HG03442 (cell line): ENCODE measurements at regions not wholly inside any gene's neighbourhood (a gene's known extent, or its start where the extent isn't known, plus 50 kb on each side); places are given as distances from the start of the nearest gene placed in this dataset.

ENCODE experiments used
- ATAC-seq: cut with Tn5 transposase; IDR thresholded peaks from one replicate; pipeline ENCODE4 v1.9.1; 2021; ENCODE audit warnings: mild to moderate bottlenecking, moderate library complexity; ENCODE audit not compliant: unreplicated experiment

DNA sequence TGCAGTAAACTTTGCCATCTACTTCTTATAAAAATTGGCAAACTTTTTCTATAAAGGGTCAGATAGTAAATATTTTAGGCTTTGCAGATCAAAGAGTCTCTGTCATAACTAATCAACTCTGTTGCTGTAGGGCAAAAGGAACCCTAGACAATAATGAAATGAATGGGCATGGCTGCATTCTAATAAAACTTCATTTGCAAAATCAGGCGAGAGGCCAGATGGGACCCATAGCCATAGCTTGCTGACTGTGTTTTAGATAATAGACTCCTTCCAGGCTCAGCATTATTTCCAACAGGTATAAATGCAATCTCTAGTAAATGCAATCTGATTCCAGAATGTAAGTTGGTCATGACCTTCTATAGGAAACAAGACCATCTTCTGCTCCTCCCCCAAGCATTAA, 490.7 kb downstream of the TOX3 start:
- no peak for ATAC-seq

DNA sequence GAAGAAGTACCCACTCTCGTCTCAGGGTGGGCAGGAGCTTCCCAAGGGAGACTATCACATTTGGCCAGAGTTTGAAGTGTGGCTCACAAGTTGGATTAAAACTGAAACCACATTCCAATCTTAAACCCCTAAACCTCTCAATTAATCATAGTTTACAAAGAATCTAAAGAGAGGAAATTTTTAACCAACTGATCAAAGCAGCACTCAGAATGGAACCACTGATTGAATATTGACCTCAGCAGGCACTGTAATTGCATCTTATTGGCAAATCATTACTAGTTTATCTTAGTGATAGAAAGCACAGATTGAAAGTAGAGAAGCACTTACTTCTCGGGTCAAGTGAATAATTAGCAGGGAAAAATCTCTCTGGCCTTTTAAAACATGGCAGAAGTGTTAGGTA, 491.6 kb downstream of the TOX3 start:
- ATAC-seq, result no peak

DNA sequence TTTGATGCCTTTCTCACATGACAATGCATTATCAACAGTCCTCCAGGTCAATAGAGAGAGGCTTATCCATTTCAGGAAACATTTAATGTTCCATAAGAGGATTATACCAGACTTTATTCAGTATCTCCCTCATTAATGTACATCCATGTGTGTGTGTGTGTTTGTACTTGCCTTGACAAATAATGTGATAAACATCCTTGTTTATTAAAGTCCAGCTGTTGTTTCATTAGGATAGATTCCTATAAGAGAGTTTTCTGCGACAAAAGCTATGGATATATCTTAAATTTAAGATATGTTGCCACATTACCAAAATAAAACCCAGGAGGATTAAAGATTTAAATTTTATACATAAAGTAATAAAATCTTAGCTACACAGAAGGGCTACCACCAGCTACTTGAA, 492.6 kb downstream of the TOX3 start:
- no peak for ATAC-seq

DNA sequence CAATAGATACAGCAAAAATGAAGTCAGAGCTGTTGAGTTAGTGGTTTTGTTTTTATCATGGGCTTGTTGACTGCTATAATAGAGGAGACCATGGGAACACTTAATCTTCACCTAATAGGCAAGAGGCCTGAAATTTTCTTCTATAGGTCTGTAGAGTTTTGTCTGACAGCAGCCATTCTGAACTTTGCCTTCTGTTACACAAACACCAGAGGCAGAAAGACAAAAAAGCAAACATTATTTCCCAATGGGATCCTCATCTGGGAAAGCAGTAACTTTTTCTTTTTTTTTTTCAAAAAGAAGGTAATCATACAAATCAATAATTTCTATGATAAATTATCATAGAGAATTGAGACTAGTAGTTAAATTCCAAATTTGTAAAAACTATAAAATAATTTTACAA, 494.1 kb downstream of the TOX3 start:
- no peak for ATAC-seq

DNA sequence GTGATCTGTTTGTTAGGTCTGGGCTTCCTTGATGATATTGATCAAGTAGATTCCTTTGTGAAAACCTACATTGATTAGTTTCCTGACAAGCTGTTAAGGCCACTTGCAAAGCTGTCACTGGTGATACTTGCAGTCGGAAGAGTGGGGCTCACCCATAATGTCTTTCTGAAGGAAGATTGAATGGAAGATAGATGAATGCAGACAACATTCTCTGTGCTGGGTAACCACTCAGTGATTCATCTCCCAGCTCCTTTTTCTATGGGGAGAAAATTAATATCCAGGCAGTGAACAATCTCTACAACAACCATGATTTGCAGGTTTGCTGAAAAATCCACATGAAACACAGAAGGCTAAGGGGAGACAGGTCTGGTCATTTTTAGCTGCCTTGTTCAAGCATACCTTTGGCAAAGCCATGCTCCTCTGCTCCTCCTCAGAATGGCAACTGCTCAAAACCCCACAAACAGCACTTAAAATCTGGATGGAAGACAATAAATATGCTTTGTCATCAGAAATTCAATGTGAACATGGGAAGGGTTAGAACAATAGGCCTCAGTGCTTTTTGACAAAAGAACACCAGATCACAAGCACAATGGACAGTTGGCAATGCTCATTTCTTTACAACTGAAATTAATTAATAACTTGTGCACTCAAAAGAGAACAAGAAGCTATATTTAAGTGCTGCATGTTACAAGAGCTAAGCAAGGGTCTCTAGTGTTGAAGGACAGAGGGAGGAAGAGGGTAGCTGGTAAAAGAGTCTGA, 495.4 kb downstream of the TOX3 start:
- no peak for ATAC-seq

DNA sequence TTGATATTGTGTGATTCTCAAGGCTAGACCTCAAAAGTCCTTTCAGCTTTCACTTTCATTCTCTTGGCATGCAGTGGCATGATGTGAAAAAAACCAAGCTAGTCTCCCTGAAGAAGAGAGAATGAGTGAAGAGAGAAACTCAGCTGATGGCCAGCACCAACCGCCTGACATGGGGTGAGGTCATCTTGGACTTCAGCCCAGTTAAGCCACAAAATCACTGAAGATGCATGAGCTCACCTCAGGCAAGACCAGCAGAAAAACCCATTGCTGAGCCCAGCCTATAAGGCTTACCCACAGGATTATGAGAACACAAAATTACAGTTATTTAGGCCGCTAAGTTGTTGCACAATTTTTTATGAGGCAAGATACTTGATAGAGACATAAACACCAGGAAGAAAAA, 496.5 kb downstream of the TOX3 start:
- no peak for ATAC-seq

DNA sequence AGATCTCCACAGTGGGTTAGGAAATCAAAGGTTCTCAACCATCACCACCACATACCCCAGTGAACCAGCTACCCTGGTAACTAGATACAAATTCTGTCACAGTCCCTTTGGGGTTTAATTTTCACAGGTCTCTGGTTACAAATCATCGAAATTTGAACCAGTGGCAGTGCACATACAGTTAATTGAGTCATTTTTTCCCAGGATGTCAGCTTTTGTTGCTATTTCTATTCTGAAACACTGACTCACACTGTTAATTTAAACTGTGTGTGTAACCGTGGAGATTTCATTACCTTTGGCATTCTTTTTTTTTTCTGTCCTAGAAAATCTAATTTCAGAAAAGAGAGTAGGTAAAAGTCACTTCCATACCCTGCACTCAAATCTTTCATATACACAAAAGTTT, 511.5 kb downstream of the TOX3 start:
- no peak for ATAC-seq

DNA sequence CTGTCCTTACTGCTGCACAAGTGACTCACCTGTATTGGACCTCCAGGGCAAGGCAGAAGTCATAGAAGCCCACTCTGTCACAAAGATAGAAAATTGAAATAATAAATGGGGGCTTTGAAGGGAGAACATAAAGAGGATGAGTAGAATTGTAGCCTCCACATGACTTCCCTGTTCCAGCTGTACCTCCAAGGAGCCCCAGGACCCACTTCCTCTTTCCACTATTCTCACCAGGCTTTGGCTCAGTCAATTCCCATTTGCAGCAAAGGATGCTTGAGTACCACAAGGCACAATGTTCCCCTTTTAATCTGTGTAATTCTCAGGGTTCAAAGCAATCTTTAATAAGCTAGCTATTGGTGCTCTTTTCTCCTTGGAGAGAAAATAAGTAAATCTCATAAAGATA, 512.1 kb downstream of the TOX3 start:
- ATAC-seq, result no peak

DNA sequence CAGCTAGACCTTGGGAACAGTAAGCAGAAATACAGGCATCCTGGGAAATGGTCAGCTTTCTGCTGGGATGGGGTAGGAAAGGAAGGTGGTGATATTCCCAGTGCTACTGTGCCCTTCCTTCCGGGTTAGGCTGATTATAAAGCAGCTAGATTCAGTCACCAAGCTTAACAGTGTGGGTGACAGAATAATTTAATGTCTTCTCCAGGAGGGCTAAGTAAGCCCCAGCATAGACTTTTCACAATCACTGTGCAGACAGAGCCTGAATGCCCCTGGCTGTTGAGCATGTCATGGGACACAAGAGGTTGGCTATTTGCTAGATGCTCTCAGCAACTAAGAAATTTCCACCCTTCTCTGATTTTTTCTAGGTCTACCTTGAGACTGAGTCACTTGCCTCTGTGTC, 513.0 kb downstream of the TOX3 start:
- no peak for ATAC-seq

DNA sequence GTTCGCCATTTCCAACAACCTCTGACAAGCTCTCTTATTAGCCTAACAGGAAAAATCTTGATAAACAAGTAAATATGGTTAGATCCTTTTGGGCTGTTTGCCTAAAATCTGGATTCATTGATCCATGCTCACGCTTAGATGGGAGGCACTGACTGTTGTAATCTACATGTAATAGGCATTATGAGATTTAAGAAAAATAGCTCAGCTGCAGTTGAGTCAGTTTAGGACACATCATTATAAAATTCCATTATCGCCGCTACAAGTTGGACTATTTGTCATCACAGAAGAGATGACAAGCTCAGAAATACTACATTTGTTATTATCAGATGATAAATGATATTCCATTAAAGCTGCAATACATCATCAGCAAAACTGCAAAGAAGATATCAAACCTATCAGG, 524.0 kb downstream of the TOX3 start:
- ATAC-seq, result no peak

DNA sequence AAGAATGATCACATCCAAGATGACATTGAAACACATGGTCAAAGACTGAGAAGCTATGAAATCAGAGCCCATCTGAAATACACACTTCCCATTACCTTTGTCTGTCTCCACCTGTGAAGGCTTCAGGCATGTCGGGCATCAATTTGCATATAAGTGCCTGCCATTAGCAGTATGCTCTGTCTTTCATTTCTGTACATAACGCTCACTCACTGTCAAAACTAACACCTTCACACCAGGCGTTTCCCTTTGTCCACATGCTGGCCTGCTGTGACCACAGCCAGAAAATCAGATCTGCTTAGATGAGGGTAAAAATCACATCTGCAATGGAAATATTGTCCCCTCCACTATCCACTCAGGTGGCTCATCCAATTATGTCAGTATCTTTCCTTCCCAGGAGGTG, 524.8 kb downstream of the TOX3 start:
- ATAC-seq, result no peak

DNA sequence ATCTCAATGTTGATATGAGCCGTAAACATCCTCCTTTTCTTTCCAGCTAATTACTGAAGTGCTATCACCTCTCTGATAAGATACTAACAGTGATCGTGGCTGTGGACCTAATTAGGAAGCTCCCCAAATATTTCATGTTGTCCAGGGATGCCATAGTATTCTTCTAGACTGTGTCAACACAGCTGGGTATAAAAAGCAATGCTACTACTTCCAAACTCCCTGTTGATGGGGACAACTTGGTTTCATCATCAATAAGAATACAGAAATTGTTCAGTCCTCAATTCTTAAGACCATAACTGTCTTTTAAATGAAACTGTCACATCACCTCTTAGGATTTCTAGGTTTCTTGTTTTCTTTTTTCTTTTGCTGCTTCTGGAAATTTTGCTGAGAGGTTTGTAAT, 530.6 kb downstream of the TOX3 start:
- no peak for ATAC-seq

DNA sequence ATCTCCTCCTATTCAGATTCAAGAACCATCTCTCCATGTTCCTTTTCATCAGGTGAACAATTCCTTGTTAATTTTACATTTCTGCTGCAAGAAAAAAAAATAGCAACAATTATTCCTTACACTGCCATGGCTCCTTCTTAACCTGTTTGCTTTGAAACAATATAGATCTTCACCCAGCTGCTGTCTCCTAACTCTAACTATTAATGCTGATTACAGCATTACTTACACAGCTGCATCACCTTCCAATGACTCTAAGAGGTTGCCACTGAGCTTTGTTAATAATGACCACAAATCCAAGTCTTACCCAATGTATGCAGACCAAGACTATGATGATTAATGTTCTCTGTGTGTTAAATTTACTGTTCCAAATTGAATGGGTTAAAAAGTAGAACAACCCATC, 541.4 kb downstream of the TOX3 start:
- ATAC-seq, result no peak

DNA sequence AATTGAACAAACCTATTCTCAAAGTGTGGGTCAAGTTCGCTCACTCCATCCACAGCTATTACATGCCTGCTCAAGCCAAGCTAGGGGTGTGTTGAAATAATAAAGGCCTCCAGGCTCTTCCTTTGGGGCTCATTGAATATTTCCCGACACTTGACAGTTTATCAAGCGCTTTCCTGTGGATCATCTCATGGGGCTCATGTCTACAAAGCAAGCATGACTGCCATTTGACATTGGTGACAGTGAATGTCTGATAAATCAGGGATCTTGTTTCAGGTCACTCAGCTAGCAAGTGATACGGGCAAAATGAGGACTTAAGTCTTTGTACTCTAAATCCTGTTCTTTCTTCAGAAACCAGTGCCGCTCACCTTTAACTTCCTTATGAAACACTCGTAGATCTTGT, 542.6 kb downstream of the TOX3 start:
- no peak for ATAC-seq

DNA sequence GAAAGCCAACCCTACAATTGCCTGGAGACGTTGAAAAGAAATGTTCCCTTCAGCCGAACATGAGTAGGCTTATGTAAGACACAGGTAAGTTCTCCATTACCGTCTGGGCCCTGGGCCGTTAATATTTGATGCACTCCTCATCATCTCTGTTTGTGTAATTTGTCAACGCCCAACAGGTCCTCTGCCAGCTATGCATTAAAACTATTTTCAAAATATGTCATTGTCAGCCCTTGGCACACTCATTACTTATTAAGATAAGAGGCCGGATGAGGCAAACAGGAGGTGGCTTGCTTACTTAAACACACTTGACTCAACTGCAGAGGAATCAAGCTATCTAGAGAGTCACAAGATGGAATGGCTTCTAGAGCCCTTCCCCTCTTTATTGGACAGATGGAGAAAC, 544.9 kb downstream of the TOX3 start:
- no peak for ATAC-seq

DNA sequence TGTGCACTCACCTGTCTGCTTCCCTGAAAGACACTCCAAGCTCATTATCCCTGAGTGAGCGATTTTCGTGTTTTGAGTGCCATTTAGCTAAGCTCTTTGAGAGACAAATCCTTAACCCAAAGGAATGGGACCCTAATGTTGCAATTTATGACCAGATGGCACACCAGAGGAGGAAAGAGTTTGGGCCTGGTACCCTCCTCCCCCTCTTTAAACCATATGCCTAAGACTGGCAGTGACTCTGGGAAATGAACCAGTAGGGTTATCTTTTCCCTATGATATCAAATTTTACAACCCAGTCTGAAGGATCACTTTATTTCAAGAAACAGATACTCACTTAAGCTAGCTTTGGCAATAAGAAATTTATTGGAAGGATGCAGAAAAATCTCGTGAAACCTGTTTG, 550.4 kb downstream of the TOX3 start:
- ATAC-seq, result no peak

DNA sequence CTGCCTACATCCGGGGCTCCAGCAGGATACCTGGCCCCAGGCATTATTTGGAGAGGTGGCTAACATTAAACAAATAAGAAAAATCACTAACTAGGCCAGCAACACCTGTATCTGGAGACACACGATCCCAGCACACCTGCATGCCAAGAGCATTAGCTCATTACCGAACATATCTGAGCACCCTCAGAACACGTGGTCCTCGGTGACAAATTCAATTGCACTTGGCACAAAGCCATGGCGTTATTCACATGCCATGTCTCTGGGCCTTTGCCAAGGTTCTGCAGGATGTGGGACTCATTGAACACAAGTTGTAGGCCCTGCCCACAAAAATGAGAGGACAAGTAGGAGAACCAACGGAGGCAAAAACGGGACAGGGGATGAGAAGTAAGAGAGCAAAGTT, 552.3 kb downstream of the TOX3 start:
- no peak for ATAC-seq

DNA sequence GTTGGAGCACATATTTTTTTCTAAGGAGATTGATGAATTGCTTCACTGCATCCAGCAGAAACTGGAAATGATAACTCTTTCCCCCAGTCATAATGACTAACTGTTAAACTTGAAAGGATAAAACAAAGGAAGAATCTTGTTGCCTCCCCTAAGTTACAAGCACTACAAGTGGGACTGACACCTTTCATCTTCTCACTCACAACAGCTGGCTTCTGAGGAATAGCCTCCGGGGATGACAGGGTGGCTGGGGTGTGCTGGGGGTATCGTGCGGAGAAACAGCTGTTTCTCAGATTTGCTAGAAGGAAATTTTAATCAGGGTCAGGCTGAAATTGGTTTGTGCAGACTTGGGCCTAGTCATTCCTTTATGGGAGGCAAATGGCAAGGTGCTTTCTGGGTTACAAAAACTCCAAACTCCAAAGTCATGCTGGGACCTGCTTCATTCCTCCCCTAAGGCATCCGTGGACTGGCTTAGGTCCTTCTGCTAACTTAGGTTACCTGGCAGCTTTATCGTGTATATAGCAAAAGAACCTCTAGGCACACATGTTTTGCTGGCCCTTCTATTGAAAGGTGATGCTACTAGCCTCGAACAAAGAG, 557.2 kb downstream of the TOX3 start:
- ATAC-seq, result no peak

DNA sequence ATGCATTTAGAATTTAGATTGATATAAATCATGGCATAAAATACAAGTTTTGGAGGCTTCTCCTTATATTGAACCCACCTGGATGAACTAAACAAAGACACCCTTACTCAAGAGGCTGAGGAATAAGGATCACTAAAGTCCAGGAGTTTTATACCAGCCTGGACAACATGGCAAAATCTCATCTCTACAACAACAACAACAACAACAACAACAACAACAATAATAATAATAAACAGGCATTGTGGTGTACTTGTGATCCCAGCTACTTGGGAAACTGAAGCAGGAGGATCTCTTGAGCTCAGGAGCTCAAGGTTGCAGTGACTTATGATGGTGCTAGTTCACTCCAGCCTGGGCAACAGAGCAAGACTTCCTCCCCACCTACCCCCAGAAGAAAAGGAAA, 558.0 kb downstream of the TOX3 start:
- ATAC-seq, result no peak

DNA sequence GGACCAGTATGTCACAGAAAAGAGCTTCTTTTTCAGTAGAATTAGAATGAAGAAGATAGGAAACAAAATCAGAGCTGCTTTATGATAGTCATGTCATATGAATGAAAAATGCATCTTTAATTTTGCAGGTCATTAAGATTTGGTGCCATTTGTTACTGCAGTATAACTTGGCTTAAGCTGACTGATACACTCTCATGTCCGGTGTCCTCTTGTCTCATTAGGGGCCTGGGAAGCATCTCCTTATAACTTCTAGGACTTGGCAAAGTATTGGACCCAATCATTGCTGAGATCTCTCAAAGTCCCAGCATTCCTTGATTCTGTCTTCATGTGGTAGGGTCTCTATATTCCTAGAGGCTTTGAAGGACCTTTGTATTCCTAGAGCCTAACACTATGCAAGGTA, 559.4 kb downstream of the TOX3 start:
- ATAC-seq, result no peak

DNA sequence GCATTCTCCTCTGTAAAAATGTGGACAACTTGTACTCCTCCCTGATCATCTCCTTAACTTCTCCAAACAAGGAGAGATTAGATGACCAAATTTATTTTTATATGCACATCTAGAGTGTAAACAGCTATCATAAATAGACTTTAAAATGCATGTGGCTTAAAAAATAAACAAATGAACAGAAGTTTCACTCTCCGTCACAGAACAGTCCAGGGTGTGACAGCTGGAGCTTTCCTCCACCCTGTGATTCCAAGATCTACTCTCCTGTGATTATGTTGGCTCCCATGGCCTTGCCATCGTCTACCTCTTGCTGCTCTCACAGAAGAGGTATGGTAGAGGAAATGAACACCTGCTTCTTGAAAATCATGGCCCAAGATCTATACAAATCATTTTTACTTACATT, 560.2 kb downstream of the TOX3 start:
- ATAC-seq, result no peak

DNA sequence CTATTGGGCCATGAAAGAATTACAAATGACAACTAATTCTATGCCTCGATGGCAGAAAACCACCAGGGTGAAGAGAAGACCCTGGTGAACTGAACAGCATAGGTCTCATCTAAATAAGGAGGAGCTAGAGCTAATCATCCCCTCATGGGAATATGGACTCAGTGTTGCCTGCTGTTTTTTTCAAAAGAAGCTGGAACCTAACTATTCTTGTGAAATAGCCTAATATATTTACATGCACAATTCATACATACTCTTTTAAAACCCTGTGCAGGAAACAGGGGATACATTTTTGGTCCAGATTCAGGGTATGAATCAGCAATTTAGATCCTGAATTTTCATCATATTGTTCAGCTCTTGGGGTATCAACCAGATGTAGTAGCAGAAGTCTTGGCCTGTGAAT, 560.6 kb downstream of the TOX3 start:
- no peak for ATAC-seq

DNA sequence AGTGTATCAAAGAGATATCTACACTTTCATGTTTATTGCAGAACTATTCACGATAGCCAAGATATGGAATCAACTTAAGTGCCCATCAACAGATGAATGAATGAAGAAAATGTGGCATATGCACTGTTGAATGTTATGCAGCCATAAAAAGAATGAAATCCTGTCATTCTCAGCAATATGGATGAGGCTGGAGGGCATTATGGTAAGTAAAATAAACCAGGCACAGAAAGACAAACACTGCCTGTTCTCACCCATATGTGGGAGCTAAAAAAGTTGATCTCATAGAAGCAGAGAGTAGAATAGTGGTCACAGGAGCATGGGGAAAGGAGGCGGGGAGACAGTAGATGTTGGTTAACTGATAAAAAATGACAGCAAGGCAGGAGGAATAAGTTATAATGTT, 561.8 kb downstream of the TOX3 start:
- ATAC-seq, result no peak
